KOPT-K1 (cell line): ENCODE measurements at regions not wholly inside any gene's neighbourhood (a gene's known extent, or its start where the extent isn't known, plus 50 kb on each side); places are given as distances from the start of the nearest gene placed in this dataset.
"Not testable (repeated sequence)": the region's sequence is repeated elsewhere in the genome, so short reads cannot be mapped to it uniquely, and the experiment has no call there.

Experiments
- H3K27ac ChIP-seq: fragments of 200-600 bp; sonication (generic); 2 replicates; pipeline ENCODE4 v1.5.1; 2016; ENCODE audit warnings: antibody characterized with exemption, mild to moderate bottlenecking, low read depth, low read length; ENCODE audit not compliant: poor library complexity, severe bottlenecking
- H3K36me3 ChIP-seq: fragments of 200-600 bp; sonication (generic); 2 replicates; pipeline ENCODE4 v1.5.1; 2017; ENCODE audit warnings: antibody characterized with exemption, mild to moderate bottlenecking, low read length, moderate library complexity; ENCODE audit not compliant: insufficient read depth
- H3K9me3 ChIP-seq: fragments of 200-600 bp; sonication (generic); 2 replicates; pipeline ENCODE4 v1.5.1; 2017; ENCODE audit warnings: antibody characterized with exemption, low read length, mild to moderate bottlenecking; ENCODE audit not compliant: insufficient read depth, poor library complexity, severe bottlenecking

DNA sequence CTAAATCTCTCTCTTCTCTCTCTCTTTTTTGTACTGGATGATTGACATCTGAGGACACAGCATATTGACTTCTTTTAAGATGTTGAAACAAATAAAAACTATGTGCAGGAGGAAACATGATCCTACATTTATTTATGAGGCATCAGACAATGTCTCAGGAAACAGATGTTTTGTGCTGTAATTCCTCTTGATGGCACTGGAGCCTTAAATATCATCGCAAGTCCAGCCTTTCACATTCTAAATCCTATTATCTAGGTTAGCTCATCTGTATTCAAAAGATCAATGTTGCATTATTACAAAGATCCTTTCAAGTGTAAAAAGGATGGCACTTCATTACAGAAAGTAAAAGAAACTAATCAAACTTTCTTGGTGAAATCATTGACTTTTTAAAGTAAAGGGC is 63.9 kb downstream of the MAT2B start:
- H3K36me3 ChIP-seq = no peaks in the 10 kb centered on the region

DNA sequence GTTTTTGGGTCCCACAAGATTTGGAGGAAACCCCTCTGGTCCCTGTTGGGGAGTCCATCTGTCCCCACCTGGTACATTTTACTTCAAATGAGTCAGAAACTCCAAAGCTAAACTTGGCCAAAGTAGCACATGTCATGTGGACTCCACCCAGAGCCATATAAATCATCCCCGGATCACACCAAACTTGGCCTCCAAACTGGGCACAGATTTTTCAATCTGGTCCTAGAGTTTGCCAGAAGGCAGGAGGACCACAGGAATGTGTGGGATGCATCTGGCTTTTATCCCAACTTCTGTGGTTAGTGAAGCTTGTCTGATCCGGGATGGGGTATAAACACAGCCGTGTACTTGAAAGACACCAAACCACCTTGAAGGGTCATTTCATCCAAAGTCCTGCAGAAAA is 66.3 kb downstream of the MAT2B start:
- Histone ChIP-seq H3K36me3 (no peaks in the 10 kb centered on the region), H3K9me3 (no peaks in the 10 kb centered on the region), H3K27ac (no peak overlapping the region)

More for the DNA sequence above, 63.9 kb downstream of the MAT2B start:
- Histone ChIP-seq H3K27ac (no peak overlapping the region), H3K9me3 (no peaks in the 10 kb centered on the region)

DNA sequence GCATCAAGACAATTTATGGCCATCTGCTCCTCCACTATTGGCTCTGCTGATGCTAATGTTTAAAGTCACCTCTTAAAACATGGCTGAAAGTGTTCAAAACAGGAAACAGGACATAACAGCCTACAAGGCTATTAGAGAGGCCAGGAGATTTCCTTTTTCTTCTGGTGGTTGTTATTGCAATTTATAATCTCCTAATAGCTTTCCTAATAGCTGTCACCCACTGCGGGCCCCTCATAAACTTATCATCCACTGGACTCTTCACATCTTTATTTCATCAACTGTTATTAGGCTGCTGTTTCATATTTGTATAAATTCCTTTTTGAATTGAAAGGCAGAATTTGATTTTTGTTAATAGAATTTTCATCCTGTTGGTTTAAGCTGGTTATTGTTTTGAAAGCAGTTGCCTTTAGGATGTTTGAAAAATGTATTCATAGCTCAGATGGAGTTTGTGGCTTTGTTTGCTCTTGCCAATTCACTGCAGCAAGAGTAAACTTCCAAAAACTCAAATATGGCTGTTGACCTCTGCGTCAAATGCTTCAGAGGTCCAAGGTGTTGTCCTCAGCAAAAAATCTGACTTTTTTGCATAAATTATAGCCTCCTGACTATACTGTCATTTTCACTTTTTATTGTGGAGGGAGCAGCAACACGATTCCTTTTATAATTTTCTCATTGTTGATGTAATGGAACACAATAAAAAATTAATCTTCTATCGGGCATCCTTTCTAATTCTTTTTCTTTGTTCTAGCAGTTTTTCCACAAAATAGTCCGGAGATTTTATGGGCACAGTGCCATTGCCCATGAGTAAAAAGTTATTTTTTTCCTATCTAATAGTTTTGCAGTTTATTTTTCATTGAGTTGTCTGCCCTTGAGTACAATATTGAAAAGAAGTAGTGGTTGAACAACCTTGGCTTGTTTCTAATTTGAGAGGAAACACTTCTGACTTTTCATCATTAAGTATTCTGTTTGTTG is 69.3 kb downstream of the MAT2B start:
- Histone ChIP-seq H3K27ac (no peak overlapping the region), H3K9me3 (no peaks in the 10 kb centered on the region), H3K36me3 (no peaks in the 10 kb centered on the region)

DNA sequence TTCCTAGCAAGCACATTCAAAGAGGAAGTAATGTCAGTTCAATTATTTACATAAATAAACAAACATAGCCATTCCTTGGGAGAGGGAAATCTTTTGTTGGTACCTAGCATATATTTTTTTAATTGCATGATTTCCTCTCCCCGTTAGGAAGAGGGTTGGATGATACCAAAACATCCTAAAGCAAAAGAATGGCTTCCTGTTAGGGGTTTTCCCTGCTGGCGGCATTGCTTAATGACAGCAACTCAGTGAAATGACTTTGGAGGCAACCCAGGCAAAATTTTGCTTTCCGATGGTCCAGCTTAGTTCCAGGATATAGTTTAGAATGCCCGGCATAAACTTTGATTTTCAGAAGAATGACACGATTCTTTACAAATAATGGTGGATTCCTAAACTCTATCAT is 73.2 kb downstream of the MAT2B start:
- Histone ChIP-seq H3K36me3 (no peaks in the 10 kb centered on the region), H3K27ac (no peak overlapping the region), H3K9me3 (no peaks in the 10 kb centered on the region)

DNA sequence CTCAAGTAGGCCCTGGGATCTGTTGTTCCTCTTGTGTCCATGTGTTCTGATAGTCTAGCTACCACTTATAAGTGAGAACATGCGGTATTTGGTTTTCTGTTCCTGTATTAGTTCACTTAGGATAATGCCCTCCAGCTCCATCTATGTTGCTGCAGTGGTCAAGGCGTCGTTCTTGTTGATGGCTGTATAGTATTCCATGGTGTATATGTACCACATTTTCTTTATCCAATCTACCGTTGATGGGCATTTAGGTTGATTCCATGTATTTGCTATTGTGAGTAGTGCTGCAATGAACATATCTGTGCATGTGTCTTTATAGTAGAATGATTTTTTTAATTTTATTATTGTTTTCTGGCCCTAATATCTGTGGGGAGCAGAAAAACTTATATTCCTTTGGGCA is 74.3 kb downstream of the MAT2B start:
- Histone ChIP-seq H3K27ac (no peak overlapping the region), H3K9me3 (no peaks in the 10 kb centered on the region), H3K36me3 (no peaks in the 10 kb centered on the region)

DNA sequence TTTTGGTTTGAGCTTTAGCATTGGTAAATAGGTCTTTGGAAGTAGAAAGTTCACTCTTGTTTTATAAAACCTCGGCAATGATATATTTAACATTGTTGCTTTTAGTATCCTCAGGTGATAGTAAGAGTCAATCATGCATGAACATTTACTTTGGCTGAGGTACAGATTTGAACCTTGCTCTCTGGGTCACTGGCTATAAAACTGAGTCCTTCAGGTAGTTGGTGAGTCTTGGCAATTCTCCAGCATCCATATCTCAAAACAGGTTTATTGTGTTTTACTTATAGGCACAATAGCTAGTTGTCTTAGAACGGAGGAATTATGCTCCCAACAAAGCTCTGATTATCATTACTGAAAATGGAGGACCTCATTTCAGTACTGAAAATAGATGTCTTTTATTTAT is 75.1 kb downstream of the MAT2B start:
- no peak overlapping the region for H3K27ac ChIP-seq
- H3K36me3 ChIP-seq = no peaks in the 10 kb centered on the region
- no peaks in the 10 kb centered on the region for H3K9me3 ChIP-seq

DNA sequence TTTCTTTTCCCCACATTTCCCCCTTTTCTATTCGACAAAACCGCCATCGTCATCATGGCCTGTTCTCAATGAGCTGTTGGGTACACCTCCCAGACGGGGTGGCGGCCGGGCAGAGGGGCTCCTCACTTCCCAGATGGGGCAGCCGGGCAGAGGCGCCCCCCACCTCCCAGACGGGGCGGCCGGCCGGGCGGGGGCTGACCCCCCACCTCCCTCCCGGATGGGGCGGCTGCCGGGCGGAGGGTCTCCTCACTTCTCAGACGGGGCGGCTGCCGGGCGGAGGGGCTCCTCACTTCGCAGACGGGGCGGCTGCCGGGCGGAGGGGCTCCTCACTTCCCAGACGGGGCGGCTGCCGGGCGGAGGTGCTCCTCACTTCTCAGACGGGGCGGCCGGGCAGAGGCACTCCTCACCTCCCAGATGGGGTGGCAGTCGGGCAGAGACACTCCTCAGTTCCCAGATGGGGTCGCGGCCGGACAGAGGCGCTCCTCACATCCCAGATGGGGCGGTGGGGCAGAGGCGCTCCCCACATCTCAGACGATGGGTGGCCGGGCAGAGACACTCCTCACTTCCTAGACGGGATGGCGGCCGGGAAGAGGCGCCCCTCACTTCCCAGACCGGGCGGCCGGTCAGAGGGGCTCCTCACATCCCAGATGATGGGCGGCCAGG is 78.2 kb downstream of the MAT2B start:
- not testable (repeated sequence) for H3K9me3 ChIP-seq, H3K27ac ChIP-seq, H3K36me3 ChIP-seq

DNA sequence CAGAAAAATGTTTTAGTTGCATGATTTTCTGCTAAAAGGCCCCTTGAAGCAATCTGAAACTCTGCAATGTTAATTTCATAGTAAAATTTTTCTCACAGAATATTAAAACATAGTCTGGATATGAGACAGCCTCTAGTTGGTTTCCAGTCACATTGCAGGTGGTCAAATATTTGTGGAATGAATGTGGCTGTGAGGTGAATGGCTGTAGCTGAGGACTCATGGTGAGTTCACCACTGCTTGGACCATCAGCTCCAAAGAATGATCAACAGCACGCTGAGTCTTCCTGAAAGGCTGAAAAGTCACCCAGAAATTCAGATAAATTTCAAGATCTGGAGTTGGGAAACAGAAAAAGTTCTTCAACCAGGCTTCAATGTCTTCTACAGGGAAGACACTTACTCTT is 79.8 kb downstream of the MAT2B start:
- H3K9me3 ChIP-seq = no peaks in the 10 kb centered on the region
- no peaks in the 10 kb centered on the region for H3K36me3 ChIP-seq
- no peak overlapping the region for H3K27ac ChIP-seq

DNA sequence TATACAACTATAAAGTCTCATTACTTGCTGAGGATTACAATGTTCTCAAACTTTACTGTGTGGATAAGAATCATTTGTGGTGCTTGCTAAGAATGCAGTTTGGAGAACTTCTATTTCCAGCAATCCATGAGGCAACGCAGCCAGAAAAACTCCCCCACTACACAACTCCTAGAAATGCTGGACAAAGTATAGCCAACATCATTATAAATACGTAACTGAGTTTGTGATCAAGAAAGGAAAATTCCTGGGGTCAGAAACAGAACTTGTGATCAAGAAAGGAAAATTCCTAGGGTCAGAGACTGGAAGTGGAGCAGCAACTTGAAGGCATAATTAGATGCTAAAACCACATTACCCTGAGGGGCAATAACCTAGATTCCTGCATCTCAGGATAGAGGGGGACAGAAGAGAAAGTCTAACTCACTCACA is 81.1 kb downstream of the MAT2B start:
- H3K9me3 ChIP-seq = no peaks in the 10 kb centered on the region
- no peak overlapping the region for H3K27ac ChIP-seq
- H3K36me3 ChIP-seq = no peaks in the 10 kb centered on the region

DNA sequence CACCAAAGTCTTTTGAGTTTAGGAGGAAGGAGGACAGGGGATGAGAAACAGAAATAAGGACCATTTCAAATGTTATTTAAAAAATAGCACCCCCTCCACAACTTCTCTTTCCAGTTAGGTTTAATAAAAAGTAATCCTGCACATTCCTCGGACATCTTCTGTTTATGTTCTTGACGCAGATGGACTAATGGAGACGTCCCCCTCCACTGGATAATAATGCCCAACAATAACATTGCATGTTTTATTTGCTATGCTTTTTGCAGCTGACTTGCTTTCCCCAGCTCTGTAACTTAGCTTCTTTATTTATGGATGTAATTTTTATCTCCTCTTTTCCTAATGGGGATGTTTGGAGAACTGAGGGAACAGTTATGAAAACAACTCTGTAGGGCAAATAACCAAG is 89.5 kb downstream of the MAT2B start:
- Histone ChIP-seq H3K27ac (no peak overlapping the region), H3K9me3 (no peaks in the 10 kb centered on the region), H3K36me3 (no peaks in the 10 kb centered on the region)

DNA sequence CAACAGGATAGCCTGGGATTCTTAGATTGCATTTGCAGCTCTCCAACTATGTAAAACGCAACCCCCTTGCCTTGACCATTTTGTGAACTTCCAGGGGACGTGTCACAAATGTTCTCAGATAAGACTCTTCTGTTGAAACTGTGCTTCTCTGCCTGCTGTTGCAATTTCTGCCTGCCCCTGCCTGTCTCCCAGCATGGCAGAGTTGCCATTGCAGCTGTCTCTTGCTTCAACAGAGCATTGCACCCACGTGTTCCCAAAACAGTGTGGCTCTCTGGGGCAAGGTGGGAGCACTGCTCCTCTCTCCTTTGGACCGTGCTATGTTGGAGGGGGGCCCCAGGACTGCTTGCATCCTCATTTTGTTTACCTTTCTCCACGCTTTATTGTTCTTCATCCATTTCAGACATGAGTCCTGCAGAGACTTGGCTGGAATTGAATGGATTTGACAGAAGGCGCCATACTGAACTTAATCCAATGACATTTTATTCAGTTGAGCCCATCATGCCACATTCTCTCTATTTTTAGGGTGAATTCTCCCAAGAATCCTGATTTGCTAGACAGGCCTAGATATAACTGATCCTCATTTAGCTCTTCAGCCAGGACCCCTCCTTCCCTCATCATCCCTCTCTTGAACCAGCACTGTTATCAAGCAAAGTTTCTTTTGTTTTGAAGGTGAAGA is 90.7 kb downstream of the MAT2B start:
- H3K9me3 ChIP-seq = no peaks in the 10 kb centered on the region
- no peak overlapping the region for H3K27ac ChIP-seq
- H3K36me3 ChIP-seq = no peaks in the 10 kb centered on the region

DNA sequence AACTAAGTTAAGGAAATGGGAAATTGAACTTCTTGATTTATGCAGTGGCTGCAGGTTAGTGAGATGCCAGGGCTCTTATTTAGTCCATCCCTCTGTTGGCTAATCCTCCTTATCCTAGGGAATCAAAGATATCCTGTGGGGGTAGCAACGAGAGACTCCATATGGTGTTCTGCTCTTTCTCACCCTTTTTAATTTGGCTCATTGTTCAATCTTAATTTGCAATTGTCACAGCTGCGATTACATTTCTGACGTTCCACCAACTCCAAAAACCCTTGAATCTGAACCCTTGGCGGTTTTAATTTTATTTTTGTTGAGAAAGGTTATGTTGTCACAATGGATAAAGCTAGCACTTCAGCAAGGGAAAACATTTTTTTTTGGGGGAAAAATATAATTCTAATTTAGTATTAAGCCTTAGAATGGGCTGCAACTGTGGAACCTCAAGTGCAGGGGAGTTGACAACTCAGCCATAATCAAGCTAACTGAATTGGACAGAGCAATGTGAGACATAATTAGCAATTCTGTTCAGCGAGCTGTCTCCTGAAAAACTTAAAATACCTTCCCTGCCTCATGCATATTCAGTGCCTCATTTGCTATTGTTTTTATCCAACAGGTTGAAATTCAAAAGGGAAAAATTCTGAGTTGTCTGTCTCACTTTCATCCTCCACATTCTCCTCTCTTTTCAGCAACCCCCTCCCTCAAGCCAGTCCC is 91.3 kb downstream of the MAT2B start:
- no peaks in the 10 kb centered on the region for H3K36me3 ChIP-seq
- no peaks in the 10 kb centered on the region for H3K9me3 ChIP-seq
- no peak overlapping the region for H3K27ac ChIP-seq

DNA sequence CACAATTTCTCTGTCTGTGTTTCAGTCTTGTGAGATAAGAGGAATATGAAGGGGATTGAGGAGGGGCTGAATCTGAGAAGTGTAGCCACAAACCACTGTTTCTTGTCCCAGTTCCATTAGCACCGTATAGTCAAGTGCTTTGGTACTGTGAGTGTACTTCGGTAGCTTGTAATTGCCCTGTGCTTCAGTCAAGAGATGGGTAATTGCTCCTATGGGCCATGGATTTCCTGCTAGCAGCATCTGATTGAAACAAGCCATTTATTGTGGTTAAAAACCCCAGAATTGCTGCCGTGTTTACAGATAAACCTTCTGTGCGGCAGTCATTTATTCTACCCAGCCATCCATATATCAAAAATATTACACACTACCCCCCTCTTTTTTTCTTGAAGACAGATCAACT is 98.6 kb downstream of the MAT2B start:
- no peaks in the 10 kb centered on the region for H3K36me3 ChIP-seq
- H3K9me3 ChIP-seq = no peaks in the 10 kb centered on the region
- H3K27ac ChIP-seq = no peak overlapping the region

DNA sequence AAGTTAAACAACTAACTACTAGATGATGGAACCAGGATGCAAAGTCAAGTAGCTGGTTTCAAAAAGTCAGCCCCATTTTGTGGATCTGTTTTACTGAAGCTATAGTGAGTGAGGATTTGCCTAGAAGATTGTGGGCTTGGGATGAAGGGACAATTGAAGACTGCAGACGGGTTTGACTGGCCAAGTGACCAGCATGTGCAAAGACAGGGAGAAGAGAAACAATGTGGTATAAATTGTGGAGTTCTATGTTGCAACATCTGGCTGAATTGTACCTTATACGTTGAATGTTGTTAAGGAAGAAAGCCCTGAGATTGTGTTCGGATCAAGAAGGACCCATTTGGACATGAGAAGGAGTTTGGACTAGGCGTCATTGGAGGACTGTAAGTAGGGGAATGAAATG is 101.8 kb downstream of the MAT2B start:
- Histone ChIP-seq H3K36me3 (no peaks in the 10 kb centered on the region), H3K9me3 (no peaks in the 10 kb centered on the region), H3K27ac (no peak overlapping the region)

DNA sequence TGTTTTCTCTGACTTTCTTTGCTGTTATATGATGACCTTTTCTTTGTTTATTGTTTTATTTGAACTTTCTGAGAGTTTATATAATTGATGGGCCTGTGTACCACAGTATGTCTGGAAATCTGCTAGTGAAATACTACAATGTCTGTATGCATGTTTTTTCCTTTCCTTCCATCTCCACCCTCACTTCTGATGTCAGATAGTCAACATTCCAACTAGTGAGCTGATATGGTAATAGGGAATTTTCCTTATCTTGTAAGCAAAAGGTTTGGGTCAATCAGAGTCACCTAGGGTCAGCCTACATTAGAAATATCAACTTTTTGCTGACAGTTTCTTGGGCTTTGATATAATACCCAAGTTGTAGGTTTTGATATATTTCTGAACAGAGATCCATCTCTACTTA is 103.2 kb downstream of the MAT2B start:
- no peaks in the 10 kb centered on the region for H3K9me3 ChIP-seq
- no peak overlapping the region for H3K27ac ChIP-seq
- H3K36me3 ChIP-seq = no peaks in the 10 kb centered on the region
